ENCODE measurements at regions not wholly inside any gene's neighbourhood (a gene's known extent, or its start where the extent isn't known, plus 50 kb on each side); places are given as distances from the start of the nearest gene placed in this dataset.

GRCh38 chr9:107905308-107906020 lies 415.9 kb upstream of the KLF4 start:
- Histone ChIP-seq H4K8ac (replicated peaks; ENCODE audit: insufficient read length, low read depth, low read length) (no peak overlapping the region), H3K4ac (ENCODE audit: low read depth, low read length) (no peak overlapping the region), H2BK12ac (ENCODE audit: insufficient read length, low read depth, low read length) (no peak overlapping the region), H2BK15ac (ENCODE audit: low read depth, low read length) (no peak overlapping the region), H3K4me2 (ENCODE audit: insufficient read depth, insufficient read length, low read length) (no peak overlapping the region), H2BK20ac (ENCODE audit: low read depth, low read length, poor library complexity, severe bottlenecking) (no peak overlapping the region), H3K79me2 (ENCODE audit: insufficient read depth, low read length) (no peaks in the 10 kb centered on the region), H4K5ac (ENCODE audit: insufficient read length, low read depth, low read length) (no peak overlapping the region), H3K4me1 (ENCODE audit: insufficient read depth, low read length) (no peaks in the 10 kb centered on the region), H3K18ac (ENCODE audit: insufficient read length, low read depth, low read length) (no peak overlapping the region), H3K23ac (ENCODE audit: insufficient read length, low read depth, low read length) (no peak overlapping the region), H2AFZ (ENCODE audit: low read length) (no peak overlapping the region), H3K27ac (ENCODE audit: insufficient read length, low read depth, low read length) (no peak overlapping the region), H2BK5ac (ENCODE audit: insufficient read length, low read length) (no peak overlapping the region), H3K9me3 (ENCODE audit: control insufficient read depth, low read depth, low read length) (no peaks in the 10 kb centered on the region), H2BK120ac (ENCODE audit: low read depth, low read length, poor library complexity, severe bottlenecking) (no peak overlapping the region), H4K20me1 (ENCODE audit: control insufficient read depth, insufficient read depth, insufficient read length) (no peaks in the 10 kb centered on the region), H3K56ac (ENCODE audit: insufficient read length, low read depth, low read length) (no peak overlapping the region), H3K23me2 (ENCODE audit: insufficient read length, low read depth, low read length, poor library complexity, severe bottlenecking) (no peaks in the 10 kb centered on the region), H3K79me1 (ENCODE audit: insufficient read depth, low read depth, low read length, poor library complexity, severe bottlenecking) (no peaks in the 10 kb centered on the region), H3T11ph (ENCODE audit: low read length) (no peak overlapping the region), H4K91ac (ENCODE audit: insufficient read length, low read depth, low read length) (no peak overlapping the region), H2AK5ac (ENCODE audit: insufficient read length, low read length) (no peak overlapping the region), H3K27me3 (ENCODE audit: insufficient read depth, low read length) (no peaks in the 10 kb centered on the region), H3K9ac (ENCODE audit: extremely low read depth, insufficient read length, low read length) (no peak overlapping the region), H3K14ac (ENCODE audit: insufficient read depth, low read length) (no peak overlapping the region)
- Mint-ChIP-seq H3K27me3 (ENCODE audit: low read depth) (peaks cover 1% of the 10 kb centered on the region; the same call in 1 of the 2 replicates), H3K4me1 (peaks cover 8 to 14% of the 10 kb centered on the region in 2 experiments), H3K36me3 (ENCODE audit: insufficient read depth in 1 of 3, low read depth in 3 of 3) (no peaks in the 10 kb centered on the region), H3K4me3 (no peak overlapping the region), H3K9me3 (peaks cover 2 to 3% of the 10 kb centered on the region in 2 experiments; a peak in 2 of 5 replicates), H3K27ac (peak overlapping the region; percentile 1 to 4 (median 3); a peak in 1 of 7 replicates)
- WGBS (ENCODE audit: extremely low coverage, insufficient read length, low lambda C conversion rate) = no CpG with 5 or more reads among the region's 2 CpGs
- TF ChIP-seq, protein P1, sequence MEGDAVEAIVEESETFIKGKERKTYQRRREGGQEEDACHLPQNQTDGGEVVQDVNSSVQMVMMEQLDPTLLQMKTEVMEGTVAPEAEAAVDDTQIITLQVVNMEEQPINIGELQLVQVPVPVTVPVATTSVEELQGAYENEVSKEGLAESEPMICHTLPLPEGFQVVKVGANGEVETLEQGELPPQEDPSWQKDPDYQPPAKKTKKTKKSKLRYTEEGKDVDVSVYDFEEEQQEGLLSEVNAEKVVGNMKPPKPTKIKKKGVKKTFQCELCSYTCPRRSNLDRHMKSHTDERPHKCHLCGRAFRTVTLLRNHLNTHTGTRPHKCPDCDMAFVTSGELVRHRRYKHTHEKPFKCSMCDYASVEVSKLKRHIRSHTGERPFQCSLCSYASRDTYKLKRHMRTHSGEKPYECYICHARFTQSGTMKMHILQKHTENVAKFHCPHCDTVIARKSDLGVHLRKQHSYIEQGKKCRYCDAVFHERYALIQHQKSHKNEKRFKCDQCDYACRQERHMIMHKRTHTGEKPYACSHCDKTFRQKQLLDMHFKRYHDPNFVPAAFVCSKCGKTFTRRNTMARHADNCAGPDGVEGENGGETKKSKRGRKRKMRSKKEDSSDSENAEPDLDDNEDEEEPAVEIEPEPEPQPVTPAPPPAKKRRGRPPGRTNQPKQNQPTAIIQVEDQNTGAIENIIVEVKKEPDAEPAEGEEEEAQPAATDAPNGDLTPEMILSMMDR (conservative IDR thresholded peaks at IDR 0.05) = no peak
- no peak for DNase-seq
